ENCODE measurements at regions not wholly inside any gene's neighbourhood (a gene's known extent, or its start where the extent isn't known, plus 50 kb on each side); places are given as distances from the start of the nearest gene placed in this dataset.

- no peak for TF ChIP-seq HOMEZ (CRISPR knock-in tag; IDR thresholded peaks at IDR 0.05)
These were observed 51.6 kb upstream of the HPDL start (continued) for GRCh38 chr1:45275054-45275453.

Data from K562 (cell line).